Bronchial epithelial cell (primary cell): ENCODE measurements at regions not wholly inside any gene's neighbourhood (a gene's known extent, or its start where the extent isn't known, plus 50 kb on each side); places are given as distances from the start of the nearest gene placed in this dataset.

Experiments
- DNase-seq: peaks from one replicate; pipeline ENCODE4 v3.0.0-alpha.2; 2010; ENCODE audit warnings: low read depth
- FAIRE-seq: peaks from 2 replicates; lab custom pipeline; 2011; peaks lifted over from hg19 to GRCh38; lab: Jason Lieb, UNC
- H3K27me3 ChIP-seq: 2 replicates; pipeline ENCODE4 v1.5.1; 2011; ENCODE audit warnings: low read length; ENCODE audit not compliant: control insufficient read depth, insufficient read depth
- H3K36me3 ChIP-seq: 2 replicates; pipeline ENCODE4 v1.5.1; 2011; ENCODE audit warnings: low read length; ENCODE audit not compliant: control insufficient read depth, insufficient read depth
- H3K4me3 ChIP-seq: 2 replicates; pipeline ENCODE4 v1.5.1; 2011; ENCODE audit warnings: mild to moderate bottlenecking, low read depth, low read length, control low read depth
- TF ChIP-seq, protein P1 (sequence below): IDR thresholded peaks from 2 replicates; pipeline ENCODE4 v1.5.1; 2011; ENCODE audit warnings: mild to moderate bottlenecking, moderate library complexity, low read length, control low read depth, inconsistent platforms; ENCODE audit not compliant: insufficient read depth, severe bottlenecking

DNA sequence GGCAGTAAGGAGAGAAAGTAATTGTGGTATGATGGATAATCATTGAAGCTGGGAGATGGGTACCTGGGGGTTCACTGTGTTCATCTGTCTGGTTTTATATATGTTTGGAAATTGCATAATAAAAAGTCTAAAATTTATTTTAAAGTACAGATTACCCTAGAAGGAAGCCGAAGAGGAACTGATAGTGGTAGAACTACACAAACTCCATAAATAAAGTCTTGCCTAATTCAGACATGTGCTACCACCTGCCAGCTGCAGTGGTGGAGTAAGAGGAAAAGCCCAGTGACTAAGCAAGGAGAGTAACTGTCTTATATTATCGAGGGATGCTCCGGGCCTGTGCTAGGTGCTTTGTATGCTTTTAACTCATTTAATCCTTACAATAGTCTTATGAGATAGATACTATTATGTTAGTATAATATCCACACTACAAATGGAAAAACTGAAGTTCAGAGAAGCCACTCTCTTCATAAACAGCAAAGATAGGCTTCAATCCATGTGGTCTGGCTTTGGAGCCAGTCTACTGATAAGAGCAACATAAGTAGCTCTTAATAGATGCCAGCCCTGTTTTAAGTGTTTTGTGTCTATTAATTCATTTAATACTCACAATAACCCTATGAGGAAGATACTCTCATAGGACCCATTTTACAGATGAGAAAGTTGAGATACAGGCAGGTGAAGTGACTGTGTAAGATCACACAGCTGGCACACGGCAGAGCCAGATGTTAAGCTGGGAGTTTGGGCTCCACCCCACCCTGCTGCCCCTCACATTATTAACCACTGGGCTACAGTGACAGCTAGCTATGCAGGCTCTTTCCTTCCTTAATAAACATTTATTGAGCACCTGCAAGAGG lies 56.8 kb upstream of the HNRNPU start:
- no peak for DNase-seq
- no peak for FAIRE-seq
- Histone ChIP-seq H3K36me3 (no peaks in the 10 kb centered on the region), H3K27me3 (peaks cover 2% of the 10 kb centered on the region), H3K4me3 (no peak overlapping the region)
- TF ChIP-seq, protein P1, sequence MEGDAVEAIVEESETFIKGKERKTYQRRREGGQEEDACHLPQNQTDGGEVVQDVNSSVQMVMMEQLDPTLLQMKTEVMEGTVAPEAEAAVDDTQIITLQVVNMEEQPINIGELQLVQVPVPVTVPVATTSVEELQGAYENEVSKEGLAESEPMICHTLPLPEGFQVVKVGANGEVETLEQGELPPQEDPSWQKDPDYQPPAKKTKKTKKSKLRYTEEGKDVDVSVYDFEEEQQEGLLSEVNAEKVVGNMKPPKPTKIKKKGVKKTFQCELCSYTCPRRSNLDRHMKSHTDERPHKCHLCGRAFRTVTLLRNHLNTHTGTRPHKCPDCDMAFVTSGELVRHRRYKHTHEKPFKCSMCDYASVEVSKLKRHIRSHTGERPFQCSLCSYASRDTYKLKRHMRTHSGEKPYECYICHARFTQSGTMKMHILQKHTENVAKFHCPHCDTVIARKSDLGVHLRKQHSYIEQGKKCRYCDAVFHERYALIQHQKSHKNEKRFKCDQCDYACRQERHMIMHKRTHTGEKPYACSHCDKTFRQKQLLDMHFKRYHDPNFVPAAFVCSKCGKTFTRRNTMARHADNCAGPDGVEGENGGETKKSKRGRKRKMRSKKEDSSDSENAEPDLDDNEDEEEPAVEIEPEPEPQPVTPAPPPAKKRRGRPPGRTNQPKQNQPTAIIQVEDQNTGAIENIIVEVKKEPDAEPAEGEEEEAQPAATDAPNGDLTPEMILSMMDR, result no peak

DNA sequence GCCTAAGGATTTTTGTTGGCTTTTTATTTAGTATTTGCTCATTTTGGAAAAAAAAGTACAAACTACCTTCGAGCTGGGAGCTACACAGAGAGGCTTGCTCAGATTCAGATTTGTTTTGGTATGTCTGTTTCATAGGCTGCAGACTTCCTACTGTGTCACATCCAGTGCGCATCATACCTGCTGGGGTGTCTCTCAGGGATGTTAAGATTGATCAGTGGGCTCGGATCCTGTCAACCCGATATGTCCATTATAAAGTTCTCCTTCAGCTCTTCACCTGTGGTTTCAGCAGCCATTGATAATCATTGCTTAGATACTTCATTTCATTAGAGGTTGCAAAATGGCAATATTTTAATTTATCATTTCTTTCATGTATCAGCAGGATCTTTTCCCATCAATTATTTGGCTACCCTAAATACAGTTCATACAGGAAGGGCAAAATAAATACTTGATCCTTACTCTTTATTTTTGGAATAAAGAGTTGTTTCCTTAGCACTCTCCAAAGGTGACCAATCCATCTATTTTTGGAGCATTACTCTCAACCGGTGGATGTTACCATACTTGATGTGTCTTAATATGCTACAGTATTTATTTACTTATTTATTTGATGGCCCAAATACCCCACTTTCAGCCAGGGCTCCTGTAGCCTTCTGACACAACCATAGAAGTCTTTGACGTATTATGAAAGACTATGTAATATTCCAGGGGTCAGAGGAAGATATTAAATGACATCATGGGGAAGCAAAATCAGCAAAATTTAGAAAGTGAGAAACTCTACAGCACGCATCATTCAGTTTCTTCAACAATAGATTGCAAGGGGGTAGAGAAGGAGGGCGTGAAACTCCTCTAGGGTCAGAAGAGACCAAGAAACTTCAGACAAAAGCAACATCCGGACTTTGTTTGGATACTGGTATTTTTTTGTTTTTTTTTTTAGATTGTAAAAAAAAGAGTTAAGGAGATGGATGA lies 55.3 kb upstream of the HNRNPU start:
- TF ChIP-seq, protein P1, result no peak
- FAIRE-seq (no peak), DNase-seq (no peak)
- Histone ChIP-seq H3K27me3 (peaks cover 2% of the 10 kb centered on the region), H3K36me3 (no peaks in the 10 kb centered on the region), H3K4me3 (peak overlapping the region; percentile 46)

DNA sequence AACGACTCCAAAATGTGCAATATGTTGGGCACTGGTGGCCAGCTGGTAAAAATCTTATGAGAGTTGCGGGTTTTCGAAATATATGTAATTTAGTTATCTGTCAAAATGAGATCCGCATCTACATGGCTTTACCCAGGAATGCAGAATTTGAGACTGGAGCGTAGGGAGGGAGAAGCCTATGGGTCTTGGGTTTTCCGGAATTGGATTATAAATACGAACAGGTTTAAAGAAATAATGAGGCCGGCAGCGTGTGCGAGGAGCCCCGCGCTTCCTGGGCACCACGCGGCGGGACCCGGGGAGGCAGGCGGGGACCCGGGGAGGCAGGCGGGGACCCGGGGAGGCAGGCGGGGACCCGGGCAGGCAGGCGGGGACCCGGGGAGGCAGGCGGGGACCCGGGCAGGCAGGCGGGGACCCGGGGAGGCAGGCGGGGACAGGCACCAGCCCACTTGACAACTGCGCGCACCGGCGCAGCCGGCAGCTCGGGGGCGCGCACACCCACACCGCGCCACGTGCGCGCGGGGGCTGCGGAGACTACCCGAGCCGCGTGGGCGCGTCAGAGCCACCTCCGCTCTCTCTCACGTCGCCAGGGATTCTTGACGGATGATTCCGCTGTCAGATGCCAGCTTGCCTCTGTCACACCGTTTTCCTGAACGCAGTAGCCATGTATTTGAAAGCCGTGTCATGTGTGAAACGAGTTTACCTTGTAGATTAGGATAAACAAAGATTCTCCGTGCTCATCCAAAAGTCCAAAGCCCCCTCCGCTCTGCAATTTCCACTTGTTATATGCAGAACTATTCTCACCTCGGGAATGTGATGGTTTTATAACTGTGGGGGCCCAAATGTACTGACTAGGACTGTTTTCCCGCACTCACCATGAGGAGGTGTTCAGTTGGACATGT lies 54.3 kb upstream of the HNRNPU start:
- H3K36me3 ChIP-seq, result no peaks in the 10 kb centered on the region
- H3K4me3 ChIP-seq, result peak overlapping the region; percentile 46
- no peak for FAIRE-seq
- peak; percentile 18 for DNase-seq
- H3K27me3 ChIP-seq, result peaks cover 2% of the 10 kb centered on the region
- TF ChIP-seq, protein P1, result no peak

DNA sequence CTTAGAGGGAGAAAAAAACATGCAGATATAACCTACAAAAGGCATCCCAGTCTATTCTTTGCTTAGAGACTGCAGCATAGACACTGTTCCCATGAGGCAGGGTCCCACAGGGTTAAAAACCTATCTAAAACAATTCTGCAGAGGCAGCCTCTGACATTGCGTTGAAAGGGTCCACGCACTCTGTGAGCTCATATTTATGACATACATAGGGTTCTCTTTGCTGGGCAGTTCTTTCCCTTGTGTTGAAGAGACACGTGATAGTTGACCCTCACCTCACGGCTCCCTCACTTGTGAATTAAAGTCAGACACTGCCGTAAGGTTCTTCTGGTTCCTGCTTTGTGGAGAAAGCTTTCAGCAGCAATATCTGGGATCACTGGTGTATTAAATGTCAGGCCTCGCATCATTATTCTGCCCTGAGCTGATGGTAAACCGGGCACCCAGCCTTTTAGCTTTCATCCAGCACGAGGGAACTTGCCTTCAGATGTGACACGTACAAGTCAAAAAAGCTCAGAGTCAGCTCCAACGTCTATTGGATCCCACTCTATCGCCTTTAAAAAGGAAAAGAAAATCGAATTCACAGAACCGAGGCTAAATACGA lies 52.8 kb upstream of the HNRNPU start:
- TF ChIP-seq, protein P1, result no peak
- no peak for DNase-seq
- FAIRE-seq, result no peak
- Histone ChIP-seq H3K36me3 (no peaks in the 10 kb centered on the region), H3K27me3 (peaks cover 2% of the 10 kb centered on the region), H3K4me3 (no peak overlapping the region)

DNA sequence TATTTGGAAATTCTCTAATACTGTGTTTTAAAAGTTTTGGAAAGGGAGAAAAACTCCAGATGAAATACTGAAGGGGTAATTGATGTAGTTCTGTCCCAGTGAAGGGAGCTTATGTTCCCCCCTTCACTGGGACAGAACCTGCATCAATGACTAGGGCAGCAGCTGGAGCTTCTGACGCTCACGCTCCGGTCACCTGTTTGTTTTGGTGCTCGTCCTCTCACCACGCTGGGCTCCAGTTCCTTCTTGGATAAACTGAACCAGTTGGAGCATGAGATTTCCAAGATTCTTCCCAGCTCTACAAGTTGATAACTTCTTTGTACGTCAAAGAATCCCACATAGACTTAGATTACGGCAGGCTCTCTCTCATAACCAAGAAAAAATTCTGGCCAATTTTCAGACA lies 51.4 kb upstream of the HNRNPU start:
- TF ChIP-seq, protein P1, result no peak
- H3K27me3 ChIP-seq, result no peaks in the 10 kb centered on the region
- FAIRE-seq, result no peak
- no peaks in the 10 kb centered on the region for H3K36me3 ChIP-seq
- no peak overlapping the region for H3K4me3 ChIP-seq
- no peak for DNase-seq
